GM18870 (cell line): ENCODE measurements at regions not wholly inside any gene's neighbourhood (a gene's known extent, or its start where the extent isn't known, plus 50 kb on each side); places are given as distances from the start of the nearest gene placed in this dataset.
"Not testable (repeated sequence)": the region's sequence is repeated elsewhere in the genome, so short reads cannot be mapped to it uniquely, and the experiment has no call there.

Experiments used
- ATAC-seq: cut with Tn5 transposase; IDR thresholded peaks from one replicate; pipeline ENCODE4 v1.9.1; 2021; ENCODE audit warnings: moderate library complexity; ENCODE audit not compliant: unreplicated experiment

- no peak for ATAC-seq
Measured at GRCh38 chr22:48488149-48488551, 1339.5 kb downstream of the BRD1 start.

DNA sequence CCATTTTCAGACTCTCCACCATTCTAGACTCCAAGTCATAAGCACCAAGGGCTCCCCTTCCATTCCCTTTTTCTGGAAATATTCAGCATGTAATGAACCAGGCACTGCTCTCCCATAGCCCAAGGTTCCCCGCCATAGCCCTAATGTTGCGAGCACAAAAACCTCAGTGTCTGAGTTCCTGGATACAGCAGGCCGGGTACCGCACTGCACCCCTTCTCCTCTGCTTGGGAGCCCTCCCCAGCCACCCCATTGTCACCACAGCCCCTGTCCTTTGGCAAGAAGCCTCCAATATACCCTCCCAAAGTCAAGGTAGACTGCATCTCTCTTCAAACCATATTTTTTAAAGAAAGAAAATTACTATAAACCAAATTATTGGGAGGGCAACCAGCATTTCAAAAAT lies 1341.1 kb downstream of the BRD1 start:
- no peak for ATAC-seq

DNA sequence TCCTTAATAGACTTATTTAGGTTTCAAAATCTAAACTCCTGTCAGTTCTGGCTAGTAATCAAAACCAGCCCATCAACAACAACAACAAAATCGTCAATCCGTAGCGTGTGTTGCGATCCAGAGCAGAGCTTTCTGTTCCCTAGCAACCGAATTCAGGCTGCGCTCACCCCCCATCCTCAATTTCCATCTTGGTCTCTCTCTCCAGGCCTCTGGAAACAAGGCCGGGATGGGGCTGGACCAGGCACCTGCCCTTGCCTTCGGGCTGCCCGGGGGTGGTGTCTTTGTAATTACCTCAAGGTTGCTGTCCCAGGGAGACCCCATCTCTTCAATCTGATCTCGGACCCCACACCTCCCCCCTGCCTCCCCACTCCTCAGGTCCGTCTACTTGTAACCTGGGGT lies 1341.5 kb downstream of the BRD1 start:
- ATAC-seq = no peak

DNA sequence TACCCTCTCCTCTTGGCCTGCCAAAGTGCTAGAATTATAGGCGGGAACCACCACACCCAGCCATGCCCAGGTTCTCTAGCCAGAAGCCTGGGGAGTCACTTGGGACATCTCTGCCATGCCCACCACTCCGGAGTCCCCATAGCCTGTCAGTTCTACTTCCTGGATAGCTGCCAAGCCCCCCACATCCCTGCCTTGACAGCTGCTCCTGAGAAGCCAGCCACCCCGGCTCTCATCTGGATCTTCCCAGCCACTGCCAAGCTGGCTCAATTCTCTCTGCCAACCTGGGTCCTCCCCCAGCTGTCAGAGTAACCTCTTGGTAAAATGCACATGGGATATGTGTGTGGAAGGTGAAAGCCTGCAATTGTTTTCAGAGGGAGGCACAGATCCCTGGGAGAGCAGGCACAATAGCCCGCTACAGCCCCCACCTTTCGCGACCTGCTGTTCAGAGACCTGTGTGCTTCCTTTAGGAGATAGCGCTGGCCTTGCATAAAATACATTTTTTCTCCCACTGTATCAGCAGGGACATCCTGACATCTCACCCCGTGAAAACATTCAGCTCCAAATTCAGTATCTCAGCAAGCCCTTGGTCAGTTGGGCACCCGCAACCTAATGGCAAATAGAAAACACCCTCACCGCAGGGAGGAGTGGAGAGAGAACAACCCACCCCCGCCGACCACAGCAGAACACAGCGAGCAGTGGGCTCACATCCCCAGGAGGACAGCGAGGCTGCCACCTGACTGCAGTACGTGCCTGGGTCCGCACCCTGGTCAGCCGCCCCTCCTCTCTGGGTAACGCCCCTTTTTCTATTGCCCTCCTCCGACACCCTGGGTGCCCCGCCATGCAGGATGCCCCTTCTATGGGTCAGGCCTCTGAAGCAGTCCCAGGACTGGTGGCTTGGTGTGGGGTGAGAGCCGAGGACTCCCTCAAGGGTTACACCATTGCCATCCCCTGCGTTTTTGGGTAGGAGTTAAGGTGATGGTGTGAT lies 1342.2 kb downstream of the BRD1 start:
- ATAC-seq = no peak

DNA sequence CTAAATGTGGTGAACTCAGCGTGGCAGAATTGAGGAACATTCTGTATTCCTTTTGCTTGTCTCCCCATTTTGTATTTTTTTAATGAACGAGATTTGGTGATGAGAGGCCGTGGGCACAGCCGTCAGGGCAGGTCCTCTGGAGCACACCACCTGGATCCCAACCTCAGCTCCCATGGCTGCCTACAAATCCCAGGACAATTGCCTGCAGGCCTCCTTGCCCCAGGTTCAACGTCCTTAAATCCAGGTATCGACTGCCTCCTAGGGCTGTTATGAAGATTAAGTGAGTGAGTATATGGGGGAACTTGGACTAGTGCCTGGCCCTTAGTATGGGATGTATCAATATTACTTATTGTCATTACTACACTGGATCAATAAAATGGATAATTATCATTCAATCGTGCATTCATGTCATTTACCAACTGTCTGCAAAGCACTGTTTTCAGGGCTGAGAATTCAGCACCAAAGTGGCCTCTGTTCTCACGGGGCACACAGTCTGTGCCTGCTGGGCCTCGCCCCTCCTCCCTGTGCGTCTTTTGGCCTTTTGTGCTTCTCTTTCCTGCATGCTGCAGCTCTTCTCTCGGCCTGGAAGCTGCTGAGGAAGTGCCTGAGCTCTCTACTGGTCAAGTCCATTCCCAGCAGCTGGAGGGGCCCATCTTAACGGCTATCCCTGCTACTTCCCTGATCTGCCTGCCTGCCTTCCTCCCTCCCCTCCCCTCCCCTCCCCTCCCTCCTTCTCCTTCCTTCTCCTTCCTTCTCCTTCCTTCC lies 1343.7 kb downstream of the BRD1 start:
- no peak for ATAC-seq

DNA sequence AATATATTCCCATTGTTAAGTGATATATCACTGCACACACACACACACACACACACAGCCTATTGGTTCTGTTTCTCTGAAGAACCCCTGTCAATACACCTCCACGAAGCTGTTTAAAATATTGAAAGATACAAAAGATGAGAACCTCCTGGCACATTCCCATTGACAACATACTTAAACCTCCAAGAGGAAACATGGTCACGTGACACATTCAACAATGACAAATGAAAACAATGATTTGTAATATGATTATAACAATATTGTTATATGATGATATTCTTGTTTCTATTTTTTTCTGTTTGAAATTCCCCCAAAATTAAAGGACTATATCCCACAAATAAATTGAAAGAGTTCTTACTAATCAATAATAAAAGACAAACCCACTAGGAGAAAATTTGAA lies 1344.9 kb downstream of the BRD1 start:
- no peak for ATAC-seq

- not testable (repeated sequence) for ATAC-seq
Measured at GRCh38 chr22:48482198-48482597, 1345.5 kb downstream of the BRD1 start.

DNA sequence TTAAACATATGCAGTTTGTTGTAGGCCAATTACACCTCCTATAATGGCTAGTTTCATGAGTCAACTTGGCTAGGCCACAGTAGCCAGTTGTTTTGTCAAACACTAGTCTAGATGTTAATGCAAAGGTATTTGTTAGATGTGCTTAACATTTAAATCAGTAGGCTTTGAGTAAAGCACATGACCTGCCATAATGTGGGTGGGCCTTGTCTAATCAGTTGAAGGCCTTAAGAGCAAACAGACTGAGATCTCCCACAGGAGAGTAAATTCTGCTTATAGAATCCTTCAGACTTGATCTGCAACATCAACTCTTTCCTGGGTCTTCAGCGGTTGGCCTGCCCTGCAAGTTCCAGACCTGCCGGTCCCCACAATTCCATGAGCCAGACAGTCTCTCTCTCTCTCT lies 1345.9 kb downstream of the BRD1 start:
- no peak for ATAC-seq

GRCh38 chr22:48478529-48479265 lies 1349.0 kb downstream of the BRD1 start:
- no peak for ATAC-seq

- ATAC-seq = no peak
Measured at GRCh38 chr22:48478124-48478523, 1349.5 kb downstream of the BRD1 start.

DNA sequence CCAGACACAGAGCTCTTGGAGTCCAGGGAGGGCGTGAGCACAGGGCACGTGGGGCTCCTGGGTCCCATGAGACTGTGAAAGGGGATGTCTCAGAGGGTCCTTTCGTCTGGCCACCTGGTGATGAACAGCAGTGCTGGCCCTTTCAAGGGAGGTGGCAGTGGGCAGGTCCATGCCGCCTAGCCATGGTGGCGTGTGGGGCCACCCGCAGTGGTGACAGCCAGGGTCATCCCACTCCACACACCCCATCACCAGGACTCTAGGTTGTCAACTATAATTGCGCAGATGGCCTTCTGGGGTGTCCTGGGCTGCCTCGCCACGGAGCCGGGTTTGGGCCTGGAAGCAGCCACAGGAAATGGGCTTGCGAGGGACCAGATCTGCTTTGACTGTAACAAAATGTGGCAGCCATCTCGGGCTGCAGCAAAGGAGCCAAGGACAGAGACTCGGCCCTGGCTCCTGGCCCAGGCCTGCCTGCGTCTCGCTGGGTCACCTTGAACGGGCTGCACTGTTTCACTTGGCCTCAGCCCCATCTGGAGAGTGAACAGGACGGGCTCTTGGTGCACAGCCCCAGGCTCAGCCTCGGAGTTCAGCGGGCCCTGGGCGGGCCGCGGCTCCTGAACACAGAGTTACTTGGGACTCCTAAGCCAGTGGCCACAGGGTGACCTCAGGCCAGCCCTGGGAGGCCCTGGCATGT lies 1350.5 kb downstream of the BRD1 start:
- ATAC-seq = no peak

DNA sequence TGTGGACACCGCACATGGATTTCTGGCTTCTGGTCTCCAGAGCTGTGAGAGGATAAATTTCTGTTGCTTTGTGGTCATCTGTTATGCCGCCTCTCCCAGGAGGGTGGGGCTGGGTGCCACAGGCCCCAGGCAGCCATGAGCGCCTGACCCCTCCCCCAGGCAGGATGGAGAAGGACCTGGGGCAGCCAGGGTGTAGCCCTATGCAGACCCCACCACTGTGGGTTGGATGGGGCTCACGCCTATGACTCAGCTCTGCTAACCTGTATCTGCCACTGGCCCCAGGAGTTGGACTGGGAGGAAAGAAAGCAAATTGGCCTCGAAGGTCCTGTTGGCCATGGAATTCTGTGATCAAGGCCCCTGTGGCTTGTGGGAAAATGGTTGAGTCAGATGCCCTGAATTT lies 1351.1 kb downstream of the BRD1 start:
- no peak for ATAC-seq

DNA sequence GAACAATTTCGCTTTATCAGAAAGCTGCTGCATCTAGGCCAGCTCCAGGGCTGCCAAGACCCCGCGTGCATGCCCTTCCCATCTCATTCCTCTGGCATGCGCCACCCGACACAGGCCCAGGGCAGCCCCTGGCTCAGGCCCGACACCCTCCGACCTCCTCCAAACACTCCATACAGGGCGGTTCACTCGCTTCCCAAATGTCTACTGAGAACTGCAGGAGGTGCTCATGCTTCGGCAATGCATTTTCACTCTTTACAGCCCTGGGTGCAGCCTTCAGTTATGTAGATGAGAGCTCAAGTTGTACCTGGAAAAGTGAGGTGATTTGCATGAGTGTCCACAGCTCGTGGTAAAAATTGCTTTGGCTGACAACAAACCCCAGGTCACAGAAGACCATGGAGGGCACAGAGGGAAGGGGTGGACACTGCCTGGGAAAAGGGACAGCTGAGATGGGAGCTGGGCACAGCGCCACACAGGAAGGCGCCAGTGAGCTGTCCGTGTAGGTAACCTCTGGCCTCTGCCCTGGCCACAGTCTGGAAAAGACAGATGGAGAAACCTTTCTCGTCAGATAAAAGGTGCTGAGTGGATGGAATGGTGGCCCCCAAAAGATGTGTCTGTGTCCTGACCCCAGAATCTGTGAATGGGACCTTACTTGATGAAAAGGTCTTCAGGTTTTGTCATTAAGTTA lies 1351.9 kb downstream of the BRD1 start:
- no peak for ATAC-seq

DNA sequence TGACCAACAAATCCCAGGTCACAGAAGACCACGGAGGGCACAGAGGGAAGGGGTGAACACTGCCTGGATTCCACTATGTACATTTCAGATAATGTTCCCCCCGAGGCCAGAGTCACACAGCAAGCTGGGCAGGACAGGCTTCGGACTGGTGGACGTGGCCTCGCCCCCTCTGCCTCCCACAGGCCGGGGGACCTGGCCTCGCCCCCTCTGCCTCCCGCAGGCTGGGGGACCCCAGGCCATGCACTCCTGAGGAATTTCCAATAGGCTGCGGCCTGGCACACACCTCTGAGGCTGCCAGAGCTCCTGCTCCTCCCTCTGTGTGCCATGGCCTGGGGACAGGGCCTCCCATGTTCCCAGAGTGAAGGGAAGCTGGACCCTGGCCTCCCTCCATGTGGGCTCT lies 1352.8 kb downstream of the BRD1 start:
- ATAC-seq = no peak

- no peak for ATAC-seq
Measured at GRCh38 chr22:48473202-48473601, 1354.5 kb downstream of the BRD1 start.

DNA sequence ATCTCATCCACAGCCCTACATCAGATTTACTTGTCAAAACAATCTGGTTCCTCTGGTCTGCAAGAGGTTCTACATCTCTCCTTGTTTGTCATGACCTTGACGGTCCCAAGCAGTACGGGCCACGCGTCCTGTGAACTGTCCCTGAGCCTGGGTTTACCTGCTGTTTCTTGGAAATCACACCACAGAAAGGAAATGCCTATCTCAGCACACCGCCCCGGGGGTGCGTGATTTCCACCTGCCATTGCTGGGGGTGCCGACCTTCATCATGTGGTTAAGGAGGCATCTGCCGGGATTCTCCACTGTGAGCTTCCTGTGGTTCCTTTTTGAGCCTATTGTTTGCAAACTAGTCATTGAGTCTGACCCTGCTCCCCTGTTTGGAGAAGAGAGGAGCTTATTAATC lies 1363.4 kb downstream of the BRD1 start:
- no peak for ATAC-seq

GRCh38 chr22:48459859-48460823 lies 1367.5 kb downstream of the BRD1 start:
- ATAC-seq = no peak

DNA sequence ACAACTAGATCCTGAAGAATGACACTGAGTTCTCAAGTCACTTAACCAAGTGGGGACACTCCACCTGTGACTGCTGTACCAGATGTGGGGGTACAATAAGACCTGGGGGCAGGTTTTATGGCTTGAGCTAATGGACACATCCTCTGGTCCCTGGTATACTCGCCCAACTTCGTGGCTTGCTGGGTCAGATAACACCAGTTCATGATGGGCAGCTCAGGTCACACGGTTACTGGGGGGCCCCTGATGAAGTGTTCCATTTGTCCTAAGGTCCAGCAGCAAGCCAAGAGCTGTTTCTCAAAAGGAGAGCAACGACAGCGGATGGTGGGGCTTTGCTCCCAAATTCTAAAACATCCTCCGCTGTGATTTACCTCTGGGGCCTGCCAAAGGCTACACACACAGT lies 1368.4 kb downstream of the BRD1 start:
- no peak for ATAC-seq

- ATAC-seq = no peak
Measured at GRCh38 chr22:48456449-48456848, 1371.2 kb downstream of the BRD1 start.
